ENCODE measurements at regions not wholly inside any gene's neighbourhood (a gene's known extent, or its start where the extent isn't known, plus 50 kb on each side); places are given as distances from the start of the nearest gene placed in this dataset.
"Not testable (repeated sequence)": the region's sequence is repeated elsewhere in the genome, so short reads cannot be mapped to it uniquely, and the experiment has no call there.

GRCh38 chr12:92987362-92987761 lies 58.3 kb upstream of the EEA1 start:
- DNase-seq (ENCODE audit: low read depth in 4 of 4, low spot score in 3 of 4) = peak; percentile 50 to 66 (median 60)

- no peak for DNase-seq (ENCODE audit: low read depth in 4 of 4, low spot score in 3 of 4)
Measured at GRCh38 chr12:92987846-92988621, 58.9 kb upstream of the EEA1 start.

- DNase-seq (ENCODE audit: low read depth in 4 of 4, low spot score in 3 of 4) = no peak
Measured at GRCh38 chr12:92988622-92989130, 59.6 kb upstream of the EEA1 start.

- no peak for DNase-seq (ENCODE audit: low read depth in 4 of 4, low spot score in 3 of 4)
Measured at GRCh38 chr12:92989715-92990484, 60.8 kb upstream of the EEA1 start.

- DNase-seq (ENCODE audit: low read depth in 4 of 4, low spot score in 3 of 4) = no peak
Measured at GRCh38 chr12:92991134-92991533, 62.0 kb upstream of the EEA1 start.

GRCh38 chr12:92992041-92992440 lies 62.9 kb upstream of the EEA1 start:
- no peak for DNase-seq (ENCODE audit: low read depth in 4 of 4, low spot score in 3 of 4)

- DNase-seq (ENCODE audit: low read depth in 4 of 4, low spot score in 3 of 4) = no peak
Measured at GRCh38 chr12:92993259-92993658, 64.2 kb upstream of the EEA1 start.

GRCh38 chr12:92995258-92995903 lies 66.3 kb upstream of the EEA1 start:
- no peak for DNase-seq (ENCODE audit: low read depth in 4 of 4, low spot score in 3 of 4)

GRCh38 chr12:93000026-93000425 lies 70.9 kb upstream of the EEA1 start:
- DNase-seq (ENCODE audit: low read depth in 4 of 4, low spot score in 3 of 4) = no peak

- DNase-seq (ENCODE audit: low read depth in 4 of 4, low spot score in 3 of 4) = no peak
Measured at GRCh38 chr12:93001407-93001806, 72.3 kb upstream of the EEA1 start.

- no peak for DNase-seq (ENCODE audit: low read depth in 4 of 4, low spot score in 3 of 4)
Measured at GRCh38 chr12:93002293-93003054, 73.4 kb upstream of the EEA1 start.

- DNase-seq (ENCODE audit: low read depth in 4 of 4, low spot score in 3 of 4) = peak in 1 of 4 donors; percentile 24
Measured at GRCh38 chr12:93003531-93004239, 74.6 kb upstream of the EEA1 start.

GRCh38 chr12:93005928-93006392 lies 76.9 kb upstream of the EEA1 start:
- no peak for DNase-seq (ENCODE audit: low read depth in 4 of 4, low spot score in 3 of 4)

- no peak for DNase-seq (ENCODE audit: low read depth in 4 of 4, low spot score in 3 of 4)
Measured at GRCh38 chr12:93006471-93007208, 77.5 kb upstream of the EEA1 start.

GRCh38 chr12:93007544-93007943 lies 78.4 kb upstream of the EEA1 start:
- DNase-seq (ENCODE audit: low read depth in 4 of 4, low spot score in 3 of 4) = no peak

GRCh38 chr12:93008044-93008778 lies 79.1 kb upstream of the EEA1 start:
- no peak for DNase-seq (ENCODE audit: low read depth in 4 of 4, low spot score in 3 of 4)

GRCh38 chr12:93008880-93009279 lies 79.8 kb upstream of the EEA1 start:
- not testable (repeated sequence) for DNase-seq (ENCODE audit: low read depth in 4 of 4, low spot score in 3 of 4)

- DNase-seq (ENCODE audit: low read depth in 4 of 4, low spot score in 3 of 4) = no peak
Measured at GRCh38 chr12:93009533-93009932, 80.4 kb upstream of the EEA1 start.
